KMS-11 (cell line): ENCODE measurements at regions not wholly inside any gene's neighbourhood (a gene's known extent, or its start where the extent isn't known, plus 50 kb on each side); places are given as distances from the start of the nearest gene placed in this dataset.
"Not testable (repeated sequence)": the region's sequence is repeated elsewhere in the genome, so short reads cannot be mapped to it uniquely, and the experiment has no call there.

Experiments used
- H2AFZ ChIP-seq: fragments of 200-600 bp; sonication (generic); 2 replicates; pipeline ENCODE4 v1.6.1; 2016; ENCODE audit warnings: antibody characterized with exemption, mixed run types, low read depth
- H3K27ac ChIP-seq: fragments of 200-600 bp; sonication (generic); 2 replicates; pipeline ENCODE4 v1.6.1; 2016; ENCODE audit warnings: mild to moderate bottlenecking, mixed run types
- H3K27me3 ChIP-seq: fragments of 200-600 bp; sonication (generic); 2 replicates; pipeline ENCODE4 v1.6.1; 2017; ENCODE audit warnings: mild to moderate bottlenecking, low read depth, mixed run types, moderate library complexity; ENCODE audit not compliant: insufficient read depth
- H3K36me3 ChIP-seq: fragments of 200-600 bp; sonication (generic); 2 replicates; pipeline ENCODE4 v1.6.1; 2017; ENCODE audit warnings: mild to moderate bottlenecking, mixed run types; ENCODE audit not compliant: insufficient read depth
- H3K4me1 ChIP-seq: fragments of 200-600 bp; sonication (generic); 2 replicates; pipeline ENCODE4 v1.6.1; 2016; ENCODE audit warnings: mild to moderate bottlenecking, low read depth, mixed run types; ENCODE audit not compliant: poor library complexity, severe bottlenecking
- H3K4me2 ChIP-seq: fragments of 200-600 bp; sonication (generic); 2 replicates; pipeline ENCODE4 v1.7.0; 2016; ENCODE audit warnings: mild to moderate bottlenecking, mixed run types
- H3K4me3 ChIP-seq: fragments of 200-600 bp; sonication (generic); IDR thresholded peaks from 2 replicates; pipeline ENCODE4 v1.6.1; 2017; ENCODE audit warnings: low read depth, low read length, mixed read lengths; ENCODE audit not compliant: insufficient read depth
- H3K79me2 ChIP-seq: fragments of 200-600 bp; sonication (generic); 2 replicates; pipeline ENCODE4 v1.6.1; 2016; ENCODE audit warnings: low read depth, mixed run types; ENCODE audit not compliant: insufficient read depth
- H3K9ac ChIP-seq: fragments of 200-600 bp; sonication (generic); 2 replicates; pipeline ENCODE4 v1.6.1; 2016; ENCODE audit warnings: mild to moderate bottlenecking, mixed run types
- H4K20me1 ChIP-seq: fragments of 200-600 bp; sonication (generic); 2 replicates; pipeline ENCODE4 v1.6.1; 2016; ENCODE audit warnings: mild to moderate bottlenecking, mixed run types; ENCODE audit not compliant: insufficient read depth
- TF ChIP-seq, protein P1 (sequence below): fragments of 200-600 bp; sonication (generic); conservative IDR thresholded peaks from 2 replicates; pipeline ENCODE4 v1.6.1; 2017; ENCODE audit warnings: low read depth, mild to moderate bottlenecking, antibody characterized with exemption, low read length, moderate library complexity, mixed read lengths

DNA sequence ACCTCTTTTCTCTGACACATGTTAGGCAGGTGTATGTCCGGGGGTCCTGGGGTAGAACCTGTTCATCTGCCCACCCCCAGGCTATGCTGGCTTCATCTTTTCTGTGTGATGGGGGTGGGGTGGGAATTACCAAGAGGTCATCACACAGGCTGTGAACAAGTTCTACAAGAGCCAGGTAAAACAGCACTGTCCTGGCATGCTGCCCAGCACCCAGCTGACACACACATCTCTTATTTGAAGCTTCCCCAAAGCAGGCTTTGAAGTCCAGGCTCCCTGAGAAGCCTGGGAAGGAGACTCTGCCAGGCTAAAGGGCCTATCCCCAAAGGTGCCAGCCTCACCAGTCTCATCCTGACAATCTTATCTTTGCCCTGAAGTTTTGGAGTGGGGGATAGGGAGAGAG is 141.1 kb downstream of the ALG10 start:
- H2AFZ ChIP-seq: no peak overlapping the region
- no peak overlapping the region for H3K4me2 ChIP-seq
- TF ChIP-seq, protein P1, sequence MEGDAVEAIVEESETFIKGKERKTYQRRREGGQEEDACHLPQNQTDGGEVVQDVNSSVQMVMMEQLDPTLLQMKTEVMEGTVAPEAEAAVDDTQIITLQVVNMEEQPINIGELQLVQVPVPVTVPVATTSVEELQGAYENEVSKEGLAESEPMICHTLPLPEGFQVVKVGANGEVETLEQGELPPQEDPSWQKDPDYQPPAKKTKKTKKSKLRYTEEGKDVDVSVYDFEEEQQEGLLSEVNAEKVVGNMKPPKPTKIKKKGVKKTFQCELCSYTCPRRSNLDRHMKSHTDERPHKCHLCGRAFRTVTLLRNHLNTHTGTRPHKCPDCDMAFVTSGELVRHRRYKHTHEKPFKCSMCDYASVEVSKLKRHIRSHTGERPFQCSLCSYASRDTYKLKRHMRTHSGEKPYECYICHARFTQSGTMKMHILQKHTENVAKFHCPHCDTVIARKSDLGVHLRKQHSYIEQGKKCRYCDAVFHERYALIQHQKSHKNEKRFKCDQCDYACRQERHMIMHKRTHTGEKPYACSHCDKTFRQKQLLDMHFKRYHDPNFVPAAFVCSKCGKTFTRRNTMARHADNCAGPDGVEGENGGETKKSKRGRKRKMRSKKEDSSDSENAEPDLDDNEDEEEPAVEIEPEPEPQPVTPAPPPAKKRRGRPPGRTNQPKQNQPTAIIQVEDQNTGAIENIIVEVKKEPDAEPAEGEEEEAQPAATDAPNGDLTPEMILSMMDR: no peak
- H3K79me2 ChIP-seq: no peaks in the 10 kb centered on the region
- H3K4me3 ChIP-seq: no peak overlapping the region
- H3K36me3 ChIP-seq: no peaks in the 10 kb centered on the region
- H3K27ac ChIP-seq: no peak overlapping the region
- no peak overlapping the region for H3K9ac ChIP-seq
- no peaks in the 10 kb centered on the region for H3K4me1 ChIP-seq
- H3K27me3 ChIP-seq: no peaks in the 10 kb centered on the region
- no peaks in the 10 kb centered on the region for H4K20me1 ChIP-seq

DNA sequence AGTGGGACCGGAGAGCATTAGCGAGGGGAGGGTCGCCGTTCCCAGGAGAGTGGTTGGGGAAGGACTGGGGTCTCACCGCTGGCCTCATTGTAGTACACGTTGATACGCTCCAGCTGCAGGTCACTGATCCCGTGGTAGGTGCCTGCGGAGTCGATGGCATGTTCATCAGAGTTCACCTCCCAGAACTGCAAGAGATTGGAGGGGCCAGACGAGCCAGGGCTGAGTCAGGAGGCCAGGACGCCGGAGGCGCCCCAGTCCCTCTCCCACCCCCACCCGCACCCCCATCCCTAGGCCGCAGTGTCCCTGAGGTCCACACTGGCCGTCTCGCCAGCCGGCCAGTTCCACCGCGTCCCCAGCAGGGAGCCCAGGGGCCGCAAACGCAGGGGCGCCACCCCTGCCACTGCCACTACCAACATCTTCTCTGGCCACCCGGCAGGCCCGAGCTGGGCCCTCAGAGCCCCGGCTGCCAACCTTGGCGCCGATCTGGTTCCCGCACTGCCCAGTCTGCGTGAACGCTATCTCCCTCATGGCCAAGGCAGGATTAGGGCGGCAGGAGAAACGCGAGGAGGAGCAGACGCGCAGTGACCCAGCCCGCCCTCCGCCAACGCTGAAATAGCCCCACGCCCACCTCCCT is 144.2 kb downstream of the ALG10 start:
- Histone ChIP-seq H3K79me2 (no peaks in the 10 kb centered on the region), H3K4me1 (no peaks in the 10 kb centered on the region), H3K4me2 (no peak overlapping the region), H4K20me1 (no peaks in the 10 kb centered on the region), H3K9ac (no peak overlapping the region), H2AFZ (no peak overlapping the region), H3K36me3 (no peaks in the 10 kb centered on the region), H3K4me3 (no peak overlapping the region), H3K27me3 (no peaks in the 10 kb centered on the region), H3K27ac (no peak overlapping the region)
- TF ChIP-seq, protein P1: no peak

DNA sequence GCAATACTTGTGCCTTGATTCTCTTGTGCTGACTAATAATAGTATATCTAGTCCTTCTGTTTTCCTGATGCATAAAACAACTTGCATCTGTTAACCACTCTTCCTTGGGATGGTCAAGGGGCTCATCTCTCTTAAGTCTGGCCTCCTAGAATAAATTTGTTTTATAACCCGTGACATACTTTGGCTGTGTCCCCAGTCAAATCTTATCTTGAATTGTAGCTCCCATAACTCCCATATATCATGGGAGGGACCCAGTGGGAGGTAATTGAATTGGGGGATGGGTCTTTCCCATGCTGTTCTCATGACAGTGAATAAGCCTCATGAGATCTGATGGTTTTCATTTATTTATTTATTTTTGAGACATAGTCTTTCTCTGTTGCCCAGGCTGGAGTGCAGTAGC is 146.2 kb downstream of the ALG10 start:
- H3K36me3 ChIP-seq, H2AFZ ChIP-seq, H3K79me2 ChIP-seq, H3K4me3 ChIP-seq, H3K27ac ChIP-seq, H3K9ac ChIP-seq, H3K4me1 ChIP-seq, H3K4me2 ChIP-seq, H3K27me3 ChIP-seq, H4K20me1 ChIP-seq: not testable (repeated sequence)

DNA sequence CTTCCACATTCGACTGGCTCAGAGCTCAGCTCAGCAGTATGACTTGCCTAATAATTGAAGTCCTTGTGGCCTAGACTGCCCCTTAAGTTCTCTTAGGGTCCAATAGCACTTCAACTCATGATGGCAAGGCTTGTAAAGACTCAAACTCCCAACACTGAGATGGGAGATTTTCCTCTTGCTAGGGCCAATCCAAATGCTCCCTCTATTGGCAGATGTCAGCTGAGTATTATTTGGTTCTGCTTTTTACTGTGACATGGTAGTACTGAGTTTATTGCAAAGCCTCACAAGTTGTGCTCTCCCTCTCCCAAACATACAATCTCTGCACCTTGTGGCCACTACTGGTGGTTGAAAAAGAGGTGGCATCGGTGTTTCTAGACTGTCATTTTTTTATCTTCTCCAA is 164.2 kb downstream of the ALG10 start:
- no peak overlapping the region for H3K27ac ChIP-seq
- H3K79me2 ChIP-seq: no peaks in the 10 kb centered on the region
- no peak overlapping the region for H3K4me2 ChIP-seq
- no peak overlapping the region for H2AFZ ChIP-seq
- no peaks in the 10 kb centered on the region for H3K36me3 ChIP-seq
- TF ChIP-seq, protein P1: no peak
- H3K4me3 ChIP-seq: no peak overlapping the region
- H3K27me3 ChIP-seq: no peaks in the 10 kb centered on the region
- H3K4me1 ChIP-seq: no peaks in the 10 kb centered on the region
- H4K20me1 ChIP-seq: no peaks in the 10 kb centered on the region
- no peak overlapping the region for H3K9ac ChIP-seq

DNA sequence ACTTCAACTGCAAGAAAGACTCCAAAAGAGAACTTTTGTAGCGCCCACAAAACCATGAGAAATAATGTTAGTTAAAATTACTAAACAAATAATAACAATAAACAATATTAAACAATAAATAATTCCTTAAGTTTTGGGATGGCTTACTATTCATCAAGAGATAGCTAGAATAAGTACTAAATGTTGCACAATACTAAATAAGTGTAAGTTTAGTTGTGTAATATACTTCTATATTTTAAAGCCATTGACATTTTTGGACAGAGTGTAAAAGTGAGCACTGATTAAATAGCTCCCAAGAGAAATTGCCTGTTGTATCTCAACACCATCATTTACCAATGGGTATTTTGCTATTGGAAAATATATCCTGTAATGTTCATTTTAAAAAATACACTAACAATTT is 166.7 kb downstream of the ALG10 start:
- Histone ChIP-seq H3K9ac (no peak overlapping the region), H3K4me1 (no peaks in the 10 kb centered on the region), H3K27ac (no peak overlapping the region), H3K4me2 (no peak overlapping the region), H3K27me3 (no peaks in the 10 kb centered on the region), H4K20me1 (no peaks in the 10 kb centered on the region), H3K4me3 (no peak overlapping the region), H3K36me3 (no peaks in the 10 kb centered on the region), H2AFZ (no peak overlapping the region), H3K79me2 (no peaks in the 10 kb centered on the region)
- TF ChIP-seq, protein P1: no peak
